ENCODE measurements at regions not wholly inside any gene's neighbourhood (a gene's known extent, or its start where the extent isn't known, plus 50 kb on each side); places are given as distances from the start of the nearest gene placed in this dataset.

DNA sequence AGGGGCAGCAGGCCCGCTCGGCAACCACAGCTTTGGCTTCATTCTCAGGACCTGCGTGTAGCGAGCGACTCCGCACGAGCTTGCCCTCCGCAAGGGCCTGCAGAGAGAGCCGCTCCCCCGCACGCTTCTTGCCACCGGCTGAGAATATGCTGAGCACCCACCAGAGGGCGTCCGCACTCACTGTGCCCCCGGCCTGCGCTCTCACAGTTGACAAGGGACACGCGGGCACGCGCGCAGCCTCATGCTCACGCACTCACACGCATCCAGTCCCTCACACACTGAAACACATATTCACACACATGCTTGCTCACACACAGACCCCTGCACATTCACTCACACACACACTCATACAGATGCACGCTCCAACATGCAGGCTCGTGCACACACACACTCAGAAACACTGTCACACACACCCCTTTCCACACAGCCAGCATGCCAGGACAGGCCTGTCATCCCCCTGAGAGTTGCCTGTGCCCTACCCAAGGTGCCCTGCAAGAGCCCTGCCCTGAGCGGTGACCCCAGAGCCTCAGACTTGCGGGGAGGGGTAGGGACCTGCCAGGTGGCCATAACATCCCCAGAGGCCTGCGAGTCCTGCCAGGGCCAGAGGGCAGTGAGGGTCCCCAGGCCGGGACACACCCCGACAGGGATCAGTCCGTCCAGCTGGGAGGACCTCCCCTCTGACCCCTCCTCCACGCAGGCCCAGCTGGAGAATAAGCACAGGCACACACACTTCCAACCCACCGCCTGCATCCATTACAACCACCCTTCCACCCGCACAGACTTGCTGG is 174.1 kb downstream of the BMP7 start:
- no peak overlapping the region for H3K4me3 ChIP-seq (ENCODE audit: low read depth, low read length)
- TF ChIP-seq, protein P1, sequence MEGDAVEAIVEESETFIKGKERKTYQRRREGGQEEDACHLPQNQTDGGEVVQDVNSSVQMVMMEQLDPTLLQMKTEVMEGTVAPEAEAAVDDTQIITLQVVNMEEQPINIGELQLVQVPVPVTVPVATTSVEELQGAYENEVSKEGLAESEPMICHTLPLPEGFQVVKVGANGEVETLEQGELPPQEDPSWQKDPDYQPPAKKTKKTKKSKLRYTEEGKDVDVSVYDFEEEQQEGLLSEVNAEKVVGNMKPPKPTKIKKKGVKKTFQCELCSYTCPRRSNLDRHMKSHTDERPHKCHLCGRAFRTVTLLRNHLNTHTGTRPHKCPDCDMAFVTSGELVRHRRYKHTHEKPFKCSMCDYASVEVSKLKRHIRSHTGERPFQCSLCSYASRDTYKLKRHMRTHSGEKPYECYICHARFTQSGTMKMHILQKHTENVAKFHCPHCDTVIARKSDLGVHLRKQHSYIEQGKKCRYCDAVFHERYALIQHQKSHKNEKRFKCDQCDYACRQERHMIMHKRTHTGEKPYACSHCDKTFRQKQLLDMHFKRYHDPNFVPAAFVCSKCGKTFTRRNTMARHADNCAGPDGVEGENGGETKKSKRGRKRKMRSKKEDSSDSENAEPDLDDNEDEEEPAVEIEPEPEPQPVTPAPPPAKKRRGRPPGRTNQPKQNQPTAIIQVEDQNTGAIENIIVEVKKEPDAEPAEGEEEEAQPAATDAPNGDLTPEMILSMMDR (conservative IDR thresholded peaks at IDR 0.05; ENCODE audit: low read depth, low read length), result peak; percentile 87

DNA sequence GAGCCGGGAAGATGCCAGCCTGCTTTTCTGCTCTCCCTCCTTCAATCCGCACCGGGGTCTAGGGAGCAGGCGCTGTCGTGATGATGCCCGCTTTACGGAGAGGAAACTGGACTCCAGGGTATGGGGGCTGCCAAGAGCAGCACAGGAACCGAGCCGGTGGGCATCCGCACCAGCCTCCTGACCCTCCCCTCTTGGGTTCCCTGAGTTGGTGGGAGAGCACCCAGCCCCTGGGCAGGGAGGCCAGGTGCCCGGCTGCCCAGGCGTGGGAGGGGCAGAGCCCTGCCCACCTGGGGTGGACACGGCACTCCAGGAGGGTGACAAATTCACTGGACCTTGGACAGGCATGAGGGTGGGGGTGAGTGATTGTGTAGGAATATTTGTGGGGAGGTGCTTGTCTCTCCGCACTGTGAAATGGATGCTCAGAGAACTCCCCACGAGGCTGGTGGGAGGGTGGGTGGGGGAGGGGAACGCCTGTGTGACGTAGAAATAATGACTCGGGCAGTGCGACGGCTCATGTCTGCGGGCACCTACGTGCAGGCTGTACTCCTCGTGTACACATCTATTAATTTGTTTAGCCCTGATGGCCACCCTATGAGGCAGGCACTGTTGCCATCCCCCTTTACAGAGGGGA is 173.4 kb downstream of the BMP7 start:
- no peak for DNase-seq (ENCODE audit: low read depth)
- no peak overlapping the region for H3K4me3 ChIP-seq (ENCODE audit: low read depth, low read length)
- TF ChIP-seq, protein P1 (conservative IDR thresholded peaks at IDR 0.05; ENCODE audit: low read depth, low read length), result no peak

More for the DNA sequence above, 174.1 kb downstream of the BMP7 start:
- peak; percentile 58 for DNase-seq (ENCODE audit: low read depth)

DNA sequence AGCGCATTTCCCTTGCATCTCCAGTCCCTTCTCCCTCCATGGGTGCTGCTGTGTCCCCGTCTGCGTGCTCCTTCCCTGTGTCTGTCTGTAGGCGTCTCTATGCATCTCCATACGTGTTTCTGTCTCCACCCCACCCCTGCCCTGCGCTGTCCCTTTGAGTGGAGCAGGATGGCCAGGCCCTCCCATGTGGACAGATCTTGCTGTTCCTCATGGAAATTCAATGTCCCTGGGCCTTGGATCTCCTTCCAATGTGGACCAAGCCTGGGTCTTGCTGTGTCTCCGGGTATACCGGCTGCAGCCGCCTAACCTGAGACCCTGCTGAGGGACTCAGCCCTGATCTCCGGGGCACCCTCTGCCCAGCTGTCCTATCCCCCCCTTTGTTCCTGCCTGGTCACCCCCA is 172.7 kb downstream of the BMP7 start:
- H3K4me3 ChIP-seq (ENCODE audit: low read depth, low read length), result no peak overlapping the region
- DNase-seq (ENCODE audit: low read depth), result no peak
- TF ChIP-seq, protein P1 (conservative IDR thresholded peaks at IDR 0.05; ENCODE audit: low read depth, low read length), result no peak

DNA sequence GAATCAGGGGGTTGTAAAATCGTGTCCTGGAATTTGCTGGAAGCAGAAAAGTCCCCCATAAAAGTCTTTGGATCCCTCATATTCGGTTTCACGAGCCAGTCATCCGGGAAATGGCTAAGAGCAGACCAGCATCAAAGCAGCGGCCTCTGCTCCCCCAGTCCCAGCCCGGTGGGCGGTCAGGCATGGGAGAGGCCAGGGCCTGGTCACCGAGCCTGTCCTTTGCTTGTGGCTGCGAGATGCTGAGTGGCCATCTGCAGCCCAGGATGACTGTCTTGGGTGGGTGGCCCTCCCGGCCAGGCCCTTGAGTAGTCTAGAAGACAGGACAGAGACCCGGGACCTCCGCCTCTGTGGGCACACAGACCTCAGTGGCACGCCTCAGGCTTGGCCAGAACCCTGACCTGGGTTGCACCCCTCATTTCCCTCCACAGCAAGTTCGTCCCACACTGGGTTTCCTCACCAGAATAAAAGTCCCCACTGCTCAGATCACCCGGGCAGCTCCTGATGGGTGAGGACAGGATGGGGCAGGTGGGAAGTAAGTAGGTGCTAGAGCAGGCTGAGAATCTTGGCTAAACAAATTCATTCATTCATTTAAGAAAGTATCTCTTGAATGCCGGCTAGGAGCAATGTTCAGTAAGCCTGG is 172.1 kb downstream of the BMP7 start:
- TF ChIP-seq, protein P1 (conservative IDR thresholded peaks at IDR 0.05; ENCODE audit: low read depth, low read length), result no peak
- no peak overlapping the region for H3K4me3 ChIP-seq (ENCODE audit: low read depth, low read length)
- no peak for DNase-seq (ENCODE audit: low read depth)

DNA sequence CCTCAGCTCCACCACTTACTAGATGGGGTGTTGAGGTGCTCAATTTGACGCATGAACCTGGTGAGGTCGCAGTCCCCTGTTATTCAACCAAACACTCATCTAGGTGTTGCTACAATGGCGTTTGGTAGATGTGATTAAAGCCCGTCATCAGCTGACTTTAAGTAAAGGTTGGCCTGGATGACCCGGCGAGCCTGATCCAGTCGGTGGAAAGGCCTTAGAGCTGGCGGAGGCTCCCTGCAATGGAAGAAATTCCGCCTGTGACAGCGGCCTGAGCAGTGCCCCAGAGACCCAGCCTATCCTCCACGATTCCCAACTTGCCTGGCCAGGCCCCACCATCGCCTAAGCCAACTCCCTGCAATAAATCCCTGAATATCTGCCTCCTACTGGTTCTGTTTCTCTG is 171.4 kb downstream of the BMP7 start:
- TF ChIP-seq, protein P1 (conservative IDR thresholded peaks at IDR 0.05; ENCODE audit: low read depth, low read length), result no peak
- no peak for DNase-seq (ENCODE audit: low read depth)
- no peak overlapping the region for H3K4me3 ChIP-seq (ENCODE audit: low read depth, low read length)

DNA sequence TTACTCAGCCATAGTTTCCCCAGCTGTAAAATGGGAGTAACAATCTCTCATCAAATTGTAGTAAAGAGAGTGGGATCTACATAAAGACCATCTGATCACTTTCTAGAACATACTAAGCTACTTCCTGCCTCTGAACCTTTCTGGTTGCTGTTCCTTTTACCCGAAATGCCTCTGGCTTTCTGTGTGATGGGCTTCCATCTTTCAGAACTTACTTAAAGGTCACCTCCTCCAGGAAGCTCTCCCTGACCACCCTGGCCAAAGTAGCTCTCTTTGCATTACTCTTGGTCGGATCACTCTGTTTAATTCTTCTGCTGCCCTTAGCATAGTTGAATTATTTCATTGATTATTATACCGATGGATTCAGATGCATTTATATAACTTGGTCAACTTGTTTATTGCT is 171.0 kb downstream of the BMP7 start:
- no peak for DNase-seq (ENCODE audit: low read depth)
- H3K4me3 ChIP-seq (ENCODE audit: low read depth, low read length), result no peak overlapping the region
- TF ChIP-seq, protein P1 (conservative IDR thresholded peaks at IDR 0.05; ENCODE audit: low read depth, low read length), result no peak

All from choroid plexus epithelial cell (primary cell).